Transverse colon (tissue), 4 donors: ENCODE measurements at regions not wholly inside any gene's neighbourhood (a gene's known extent, or its start where the extent isn't known, plus 50 kb on each side); places are given as distances from the start of the nearest gene placed in this dataset.

ENCODE experiments used
- CTCF ChIP-seq, 5 experiments: fragments of 200-600 bp in 3 of 5; fragments of 450-650 bp in 2 of 5; sonication (generic) in 3 of 5; IDR thresholded peaks; 1 replicate in 2 of 5; 2 replicates in 3 of 5; pipeline ENCODE4 v1.5.1; 2016 to 2017; ENCODE audit warnings: antibody characterized with exemption in 5 of 5, inconsistent platforms in 3 of 5, mild to moderate bottlenecking in 2 of 5, moderate library complexity in 1 of 5
- EP300 ChIP-seq: sonication (generic); formaldehyde crosslinking; IDR thresholded peaks from one replicate; pipeline ENCODE4 v1.6.1; 2017; ENCODE audit warnings: antibody characterized with exemption, low read depth
- POLR2A ChIP-seq: fragments of 450-650 bp; IDR thresholded peaks from one replicate; pipeline ENCODE4 v1.6.1; 2016; ENCODE audit warnings: antibody characterized with exemption, mild to moderate bottlenecking, moderate library complexity
- POLR2AphosphoS5 ChIP-seq, 3 donors: sonication (generic); formaldehyde crosslinking; IDR thresholded peaks; one replicate each; pipeline ENCODE4 v1.6.1; 2016; ENCODE audit warnings: antibody characterized with exemption in 3 of 3

GRCh38 chr4:126396121-126396520 is 1081.4 kb downstream of the FAT4 start:
- TF ChIP-seq CTCF (IDR thresholded peaks at IDR 0.05) (no peak), EP300 (no peak), POLR2A (no peak), POLR2AphosphoS5 (IDR thresholded peaks at IDR 0.05) (no peak)
